Mucosa of rectum (tissue), 2 donors: ENCODE measurements at regions not wholly inside any gene's neighbourhood (a gene's known extent, or its start where the extent isn't known, plus 50 kb on each side); places are given as distances from the start of the nearest gene placed in this dataset.
"Not testable (repeated sequence)": the region's sequence is repeated elsewhere in the genome, so short reads cannot be mapped to it uniquely, and the experiment has no call there.

Source experiments
- H3K27ac ChIP-seq, 2 donors: one replicate each; pipeline ENCODE4 v1.7.0; 2013; ENCODE audit warnings: inconsistent platforms in 2 of 2, low read depth in 2 of 2, low read length in 2 of 2
- H3K27me3 ChIP-seq, 2 donors: one replicate each; pipeline ENCODE4 v1.7.0; 2013; ENCODE audit warnings: low read length in 2 of 2; ENCODE audit not compliant: control insufficient read depth in 2 of 2, insufficient read depth in 2 of 2
- H3K36me3 ChIP-seq, 2 donors: one replicate each; pipeline ENCODE4 v1.7.0; 2013; ENCODE audit warnings: low read length in 2 of 2; ENCODE audit not compliant: control insufficient read depth in 2 of 2, insufficient read depth in 2 of 2
- H3K4me1 ChIP-seq, 2 donors: one replicate each; pipeline ENCODE4 v1.7.0; 2013; ENCODE audit warnings: low read length in 2 of 2, mild to moderate bottlenecking in 1 of 2; ENCODE audit not compliant: control insufficient read depth in 2 of 2, insufficient read depth in 2 of 2
- H3K4me3 ChIP-seq, 2 donors: one replicate each; pipeline ENCODE4 v1.7.0; 2013; ENCODE audit warnings: low read length in 2 of 2
- H3K9ac ChIP-seq, 2 donors: one replicate each; pipeline ENCODE4 v1.7.0; 2013; ENCODE audit warnings: low read length in 2 of 2, low read depth in 1 of 2, mild to moderate bottlenecking in 1 of 2
- H3K9me3 ChIP-seq, 2 donors: one replicate each; pipeline ENCODE4 v1.7.0; 2013; ENCODE audit warnings: low read length in 2 of 2; ENCODE audit not compliant: control insufficient read depth in 2 of 2
- donor health status: healthy.
- donor health status: Normal muscosa, but diverticular disease.

DNA sequence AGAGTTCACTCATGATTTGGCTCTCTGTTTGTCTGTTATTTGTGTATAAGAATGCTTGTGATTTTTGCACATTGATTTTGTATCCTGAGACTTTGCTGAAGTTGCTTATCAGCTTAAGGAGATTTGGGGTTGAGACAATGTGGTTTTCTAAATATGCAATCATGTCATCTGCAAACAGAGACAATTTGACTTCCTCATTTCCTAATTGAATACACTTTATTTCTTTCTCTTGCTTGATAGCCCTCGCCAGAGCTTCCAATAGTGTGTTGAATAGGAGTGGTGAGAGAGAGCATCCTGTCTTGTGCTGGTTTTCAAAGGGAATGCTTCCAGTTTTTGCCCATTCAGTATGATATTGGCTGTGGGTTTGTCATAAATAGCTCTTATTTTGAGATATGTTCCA is 727.8 kb upstream of the HS6ST1 start:
- not testable (repeated sequence) for H3K27ac ChIP-seq, H3K4me1 ChIP-seq, H3K27me3 ChIP-seq, H3K4me3 ChIP-seq, H3K36me3 ChIP-seq, H3K9me3 ChIP-seq, H3K9ac ChIP-seq

DNA sequence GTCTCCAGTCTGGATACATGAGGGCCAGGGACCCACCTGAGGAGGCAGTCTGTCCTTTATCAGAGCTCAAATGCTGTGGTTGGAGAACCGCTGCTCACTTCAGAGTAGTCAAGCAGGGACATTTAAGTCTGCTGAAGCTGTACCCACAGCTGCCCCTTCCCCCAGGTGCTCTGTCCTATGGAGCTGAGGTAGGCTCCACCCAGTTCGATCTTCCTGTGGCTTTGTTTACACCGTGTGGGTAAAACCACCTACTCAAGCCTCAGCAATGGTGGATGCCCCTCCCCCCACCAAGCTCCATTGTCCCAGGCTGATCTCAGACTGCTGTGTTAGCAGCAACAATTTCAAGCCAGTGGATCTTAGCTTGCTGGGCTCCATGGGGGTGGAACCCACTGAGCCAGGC is 731.4 kb upstream of the HS6ST1 start:
- Histone ChIP-seq H3K27me3 (no peaks in the 10 kb centered on the region), H3K36me3 (no peaks in the 10 kb centered on the region), H3K27ac (no peak overlapping the region), H3K4me3 (no peak overlapping the region), H3K4me1 (no peaks in the 10 kb centered on the region), H3K9ac (no peak overlapping the region), H3K9me3 (no peaks in the 10 kb centered on the region)

DNA sequence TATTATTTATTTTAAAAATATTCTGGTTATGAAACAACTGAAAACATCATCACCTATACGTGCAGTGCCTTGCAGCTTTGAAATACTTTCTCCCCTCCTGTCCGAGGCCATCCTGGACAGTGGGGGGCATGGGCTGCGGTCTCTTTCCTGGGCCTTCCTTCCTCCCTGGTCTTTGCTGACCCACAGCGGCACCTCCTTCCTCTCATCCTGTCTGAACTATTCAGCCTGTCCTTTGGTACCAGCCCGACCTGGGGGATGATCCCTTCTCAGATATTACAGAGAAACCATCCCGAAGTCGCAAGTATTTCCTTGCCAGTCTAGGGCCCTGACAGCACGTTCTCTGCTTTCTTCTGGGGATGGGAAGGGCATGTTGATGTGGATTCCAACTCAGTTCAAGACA is 736.6 kb upstream of the HS6ST1 start:
- Histone ChIP-seq H3K4me3 (no peak overlapping the region), H3K9me3 (no peaks in the 10 kb centered on the region), H3K27me3 (no peaks in the 10 kb centered on the region), H3K27ac (no peak overlapping the region), H3K9ac (no peak overlapping the region), H3K36me3 (no peaks in the 10 kb centered on the region), H3K4me1 (no peaks in the 10 kb centered on the region)

DNA sequence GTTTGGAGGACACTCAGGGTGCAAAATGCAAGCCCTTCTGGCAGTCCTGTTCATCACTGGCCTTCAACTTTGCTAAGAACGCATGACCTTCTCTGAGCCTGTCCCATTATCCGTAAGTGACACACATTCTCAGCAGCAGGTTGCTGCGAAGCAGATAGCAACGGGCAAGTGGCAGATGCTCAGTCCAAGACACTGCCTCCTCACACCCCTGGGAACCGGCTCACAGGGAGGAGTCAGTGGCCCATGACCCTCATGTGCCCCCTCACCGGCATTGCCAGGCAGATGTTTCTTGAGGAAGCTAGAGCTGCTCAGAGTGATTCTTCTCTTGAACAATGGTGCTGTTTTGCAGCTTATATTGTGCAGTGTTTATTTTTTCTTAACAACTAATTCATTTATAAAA is 737.2 kb upstream of the HS6ST1 start:
- no peaks in the 10 kb centered on the region for H3K36me3 ChIP-seq
- H3K27me3 ChIP-seq = no peaks in the 10 kb centered on the region
- no peak overlapping the region for H3K27ac ChIP-seq
- no peaks in the 10 kb centered on the region for H3K4me1 ChIP-seq
- H3K9ac ChIP-seq = no peak overlapping the region
- no peaks in the 10 kb centered on the region for H3K9me3 ChIP-seq
- H3K4me3 ChIP-seq = no peak overlapping the region

DNA sequence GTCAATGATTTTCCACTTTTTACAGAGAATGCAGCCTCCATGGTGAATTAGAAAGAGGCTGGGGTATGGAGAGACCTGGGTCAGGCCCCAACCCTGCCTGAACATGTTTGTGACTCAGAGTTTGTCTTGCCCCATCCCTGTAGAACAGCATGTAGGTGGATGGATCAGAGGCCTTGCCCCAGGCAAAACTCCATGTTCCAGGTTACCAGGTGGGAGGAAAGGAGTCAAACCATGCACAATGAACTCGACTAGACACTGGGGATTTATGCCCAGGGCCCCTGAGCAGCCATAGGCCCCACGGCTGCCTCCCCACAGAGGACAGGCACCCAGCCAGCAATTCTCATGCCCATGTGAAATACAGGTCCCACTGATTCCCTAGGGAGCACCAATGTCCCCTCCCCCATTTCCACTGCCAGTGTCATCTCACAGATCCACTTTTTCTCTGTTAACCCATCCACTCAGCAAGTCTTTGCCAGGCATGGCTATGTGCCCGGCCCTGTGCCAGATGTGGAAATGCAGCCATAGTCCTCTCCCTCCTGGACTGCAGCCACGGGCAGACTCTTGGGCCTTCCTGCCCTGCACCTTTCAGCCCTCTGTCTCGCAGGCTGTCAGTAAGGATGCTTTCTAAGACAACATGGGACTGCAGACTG is 737.8 kb upstream of the HS6ST1 start:
- no peaks in the 10 kb centered on the region for H3K4me1 ChIP-seq

DNA sequence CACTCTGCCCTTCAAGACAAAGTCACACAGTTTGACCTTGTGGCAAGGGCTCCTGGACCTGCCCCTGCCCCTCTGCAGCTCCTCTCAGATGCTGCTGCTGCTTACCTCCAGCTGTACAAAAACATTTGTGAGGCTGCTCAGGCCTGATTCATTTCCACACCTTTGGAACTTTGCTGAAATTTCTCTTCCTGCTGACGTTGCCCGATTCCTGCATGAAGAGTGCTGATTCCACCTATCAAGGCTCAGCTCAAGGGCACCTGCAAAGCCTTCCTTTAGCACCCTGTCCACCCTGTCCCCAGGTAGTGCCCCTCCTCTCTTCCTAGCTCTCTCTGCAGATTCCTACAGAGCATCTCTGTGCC is 738.3 kb upstream of the HS6ST1 start:
- Histone ChIP-seq H3K9ac (no peak overlapping the region), H3K4me3 (no peak overlapping the region), H3K4me1 (no peaks in the 10 kb centered on the region), H3K9me3 (no peaks in the 10 kb centered on the region), H3K36me3 (no peaks in the 10 kb centered on the region), H3K27ac (no peak overlapping the region), H3K27me3 (no peaks in the 10 kb centered on the region)

More for the DNA sequence above, 737.8 kb upstream of the HS6ST1 start:
- H3K4me3 ChIP-seq = no peak overlapping the region
- no peaks in the 10 kb centered on the region for H3K36me3 ChIP-seq
- H3K27ac ChIP-seq = no peak overlapping the region
- H3K27me3 ChIP-seq = no peaks in the 10 kb centered on the region
- no peaks in the 10 kb centered on the region for H3K9me3 ChIP-seq
- no peak overlapping the region for H3K9ac ChIP-seq

DNA sequence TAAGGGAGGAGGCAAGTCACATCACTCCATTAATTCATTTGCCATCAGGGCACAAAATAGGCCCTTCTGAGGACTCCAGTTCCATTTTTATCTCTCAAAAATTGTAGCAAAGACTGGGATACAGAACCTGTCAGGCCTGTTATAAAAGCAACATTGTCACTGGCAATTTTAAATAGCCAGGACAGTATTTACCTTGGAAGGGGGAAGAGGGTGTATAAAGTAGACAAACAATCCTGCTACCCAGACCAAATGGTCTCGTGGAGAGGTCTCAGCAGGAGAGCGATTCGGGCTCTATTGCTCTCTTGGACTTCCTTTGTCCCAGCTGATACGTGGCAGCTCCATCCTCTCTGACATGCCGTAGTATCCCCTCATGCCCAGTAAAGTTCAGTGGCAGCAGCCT is 740.3 kb upstream of the HS6ST1 start:
- no peaks in the 10 kb centered on the region for H3K27me3 ChIP-seq
- no peak overlapping the region for H3K27ac ChIP-seq
- H3K9me3 ChIP-seq = no peaks in the 10 kb centered on the region

DNA sequence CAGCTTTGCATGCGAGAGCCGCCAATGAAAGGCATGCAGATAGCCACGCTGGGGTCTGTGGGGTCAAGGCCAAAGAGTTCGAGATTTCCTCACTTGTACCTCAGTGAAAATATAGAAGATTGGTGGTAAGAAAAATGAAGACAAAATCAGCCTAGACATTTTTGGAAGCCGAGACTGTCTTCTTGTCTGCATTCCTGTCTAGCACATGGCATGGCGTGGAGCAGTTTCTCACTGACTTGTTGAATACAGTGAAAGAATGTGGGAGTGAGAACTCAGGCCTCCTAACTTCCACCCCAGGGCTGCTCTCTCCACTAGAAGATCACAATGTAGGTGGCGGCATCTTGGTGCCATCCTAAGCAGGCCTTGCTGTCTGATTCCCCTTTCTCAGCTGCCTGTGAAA is 740.8 kb upstream of the HS6ST1 start:
- Histone ChIP-seq H3K9ac (no peak overlapping the region), H3K4me1 (no peaks in the 10 kb centered on the region), H3K9me3 (no peaks in the 10 kb centered on the region), H3K27ac (no peak overlapping the region), H3K27me3 (no peaks in the 10 kb centered on the region), H3K36me3 (no peaks in the 10 kb centered on the region), H3K4me3 (no peak overlapping the region)

More for the DNA sequence above, 740.3 kb upstream of the HS6ST1 start:
- no peaks in the 10 kb centered on the region for H3K36me3 ChIP-seq
- no peak overlapping the region for H3K4me3 ChIP-seq
- no peaks in the 10 kb centered on the region for H3K4me1 ChIP-seq
- H3K9ac ChIP-seq = no peak overlapping the region

DNA sequence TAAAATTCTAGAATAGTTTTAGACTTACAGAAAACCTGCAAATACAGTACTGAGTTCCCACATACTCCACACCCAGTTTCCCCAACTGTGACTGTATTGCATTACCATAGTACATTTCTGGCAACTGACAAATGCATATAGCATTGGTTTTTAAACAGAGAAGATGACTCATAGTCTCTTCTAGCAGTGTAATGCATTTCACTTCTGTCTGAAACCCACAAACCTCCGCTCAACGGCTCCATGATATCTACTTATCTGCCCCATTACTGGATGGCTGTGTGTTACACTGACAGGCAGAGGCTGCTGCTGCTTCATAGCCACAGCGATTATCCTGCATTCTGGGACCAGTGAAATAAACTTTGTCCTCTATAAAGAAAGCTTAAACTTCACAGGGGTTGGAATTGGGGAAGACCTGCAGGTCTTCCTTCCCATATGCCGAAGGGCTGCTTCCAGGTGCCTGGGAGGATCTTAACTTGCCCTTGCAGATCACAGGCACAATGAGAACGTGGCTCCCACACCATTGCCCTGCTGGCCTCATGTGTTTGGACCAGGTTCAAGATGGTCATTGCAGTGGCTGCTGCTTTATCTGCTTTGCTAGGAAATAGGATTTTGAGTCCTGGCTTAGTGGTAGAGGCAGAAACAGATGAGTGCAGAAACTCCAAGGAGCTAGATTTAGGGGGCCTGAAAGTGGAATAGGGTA is 742.6 kb upstream of the HS6ST1 start:
- Histone ChIP-seq H3K9me3 (no peaks in the 10 kb centered on the region), H3K4me1 (no peaks in the 10 kb centered on the region), H3K36me3 (no peaks in the 10 kb centered on the region), H3K9ac (no peak overlapping the region), H3K4me3 (no peak overlapping the region), H3K27ac (no peak overlapping the region), H3K27me3 (no peaks in the 10 kb centered on the region)

DNA sequence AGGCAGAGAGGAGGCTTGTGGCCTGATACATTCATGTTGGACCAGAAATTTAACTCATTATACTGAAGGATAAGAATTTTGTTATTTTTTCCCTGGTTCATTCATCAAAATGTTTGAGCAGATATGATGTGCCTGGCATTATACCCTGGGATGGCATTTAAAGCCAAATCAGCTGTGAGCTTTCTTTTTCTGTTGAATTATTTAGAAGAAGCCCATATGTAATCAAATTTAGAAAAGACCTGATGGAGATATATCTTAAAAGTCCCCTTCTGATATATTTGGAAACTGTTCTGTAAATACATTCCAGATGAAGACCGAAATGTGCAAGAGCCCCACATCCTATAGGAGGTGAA is 743.1 kb upstream of the HS6ST1 start:
- no peaks in the 10 kb centered on the region for H3K9me3 ChIP-seq
- no peak overlapping the region for H3K4me3 ChIP-seq
- H3K4me1 ChIP-seq = no peaks in the 10 kb centered on the region
- no peak overlapping the region for H3K9ac ChIP-seq
- no peak overlapping the region for H3K27ac ChIP-seq
- H3K27me3 ChIP-seq = no peaks in the 10 kb centered on the region
- H3K36me3 ChIP-seq = no peaks in the 10 kb centered on the region
